Erythroblast (primary cell): ENCODE measurements at regions not wholly inside any gene's neighbourhood (a gene's known extent, or its start where the extent isn't known, plus 50 kb on each side); places are given as distances from the start of the nearest gene placed in this dataset.
"Not testable (repeated sequence)": the region's sequence is repeated elsewhere in the genome, so short reads cannot be mapped to it uniquely, and the experiment has no call there.

Source experiments
- DNase-seq, 2 experiments: peaks; one replicate each; lab custom pipeline; 2025; lab: John Stamatoyannopoulos, UW
- GATA1 ChIP-seq: IDR thresholded peaks from 2 replicates; pipeline ENCODE4 v1.6.1; 2011; ENCODE audit warnings: low read depth, mild to moderate bottlenecking, control low read depth, low read length, moderate library complexity
- POLR2A ChIP-seq: IDR thresholded peaks from 2 replicates; pipeline ENCODE4 v1.6.1; 2011; ENCODE audit warnings: mild to moderate bottlenecking, low read length

DNA sequence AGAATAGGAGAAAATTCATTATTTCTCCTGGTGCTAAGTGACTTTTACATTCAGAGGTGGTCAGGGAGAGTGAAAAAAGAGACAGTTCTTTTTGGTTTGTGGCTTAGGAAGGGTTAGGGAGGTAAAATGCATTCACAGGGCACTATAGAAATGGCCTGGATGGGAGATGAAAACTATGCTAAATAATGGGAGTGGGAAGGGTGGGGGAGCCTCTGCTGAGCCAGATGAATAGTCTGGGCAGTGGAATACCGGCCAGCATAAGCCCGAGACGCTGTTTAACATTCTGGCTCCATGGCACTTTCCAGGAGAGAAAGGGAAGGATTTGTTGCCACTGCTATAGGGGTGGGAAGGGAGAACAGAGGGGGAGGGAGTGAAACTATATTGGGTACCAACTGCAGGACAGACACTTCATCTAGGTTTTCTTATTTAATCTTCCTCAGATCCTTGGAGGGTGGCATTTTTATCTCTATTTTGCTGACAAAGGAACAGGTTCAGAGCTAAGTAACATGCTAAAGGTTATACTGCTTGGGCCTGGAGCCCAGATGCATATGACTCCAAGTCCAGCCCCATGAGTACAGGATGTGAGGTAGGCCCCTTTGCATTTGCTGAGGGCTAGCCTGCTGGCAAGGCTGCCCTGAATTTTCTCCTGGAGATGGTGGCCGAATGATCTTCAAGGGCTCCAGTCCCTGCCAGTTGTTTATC is 372.4 kb downstream of the CCSER2 start:
- DNase-seq = no peak
- TF ChIP-seq GATA1 (no peak), POLR2A (no peak)

GRCh38 chr10:84701370-84701720 is 373.0 kb downstream of the CCSER2 start:
- TF ChIP-seq POLR2A (no peak), GATA1 (no peak)
- no peak for DNase-seq

DNA sequence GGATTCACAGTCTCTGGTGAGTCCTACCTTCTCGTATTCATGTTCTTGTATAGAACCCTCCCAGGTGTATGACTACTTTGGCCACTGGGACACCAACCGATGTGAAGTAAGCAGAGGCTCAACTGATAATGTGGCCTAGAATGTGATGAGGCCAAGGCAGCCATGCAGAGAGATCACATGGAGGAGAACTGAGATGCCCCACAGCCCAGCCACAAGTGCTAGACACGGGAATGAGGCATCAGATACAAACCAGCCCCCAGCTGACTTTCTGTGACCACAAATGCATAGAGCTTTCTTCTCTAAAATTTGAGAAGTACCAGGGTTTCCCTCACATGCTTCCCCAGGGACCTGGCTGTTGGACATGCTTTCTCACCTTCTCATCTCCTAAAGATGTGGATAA is 375.7 kb downstream of the CCSER2 start:
- no peak for DNase-seq
- TF ChIP-seq POLR2A (no peak), GATA1 (no peak)

GRCh38 chr10:84706431-84706830 is 378.0 kb downstream of the CCSER2 start:
- TF ChIP-seq GATA1 = no peak
- TF ChIP-seq POLR2A = no peak
- no peak for DNase-seq

DNA sequence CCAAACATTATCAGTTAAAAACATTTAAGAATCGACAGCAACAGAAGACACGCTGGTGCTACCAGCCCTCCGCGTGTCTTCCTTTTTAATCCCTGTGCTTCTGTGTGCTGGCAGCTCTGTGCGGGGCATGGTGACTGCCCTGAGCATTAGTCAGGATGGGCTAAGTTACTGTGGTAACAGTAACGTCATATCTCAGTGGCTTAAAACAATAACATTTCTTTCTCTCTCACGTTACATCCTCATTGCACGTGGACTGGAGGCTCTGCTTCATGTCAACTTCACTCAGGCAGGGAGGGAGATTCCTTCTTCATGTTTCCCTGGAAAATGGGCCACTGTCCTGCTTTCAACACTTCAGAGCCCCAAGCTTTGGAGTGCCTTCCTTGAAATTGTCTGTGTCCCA is 378.5 kb downstream of the CCSER2 start:
- no peak for DNase-seq
- no peak for TF ChIP-seq GATA1
- no peak for TF ChIP-seq POLR2A

DNA sequence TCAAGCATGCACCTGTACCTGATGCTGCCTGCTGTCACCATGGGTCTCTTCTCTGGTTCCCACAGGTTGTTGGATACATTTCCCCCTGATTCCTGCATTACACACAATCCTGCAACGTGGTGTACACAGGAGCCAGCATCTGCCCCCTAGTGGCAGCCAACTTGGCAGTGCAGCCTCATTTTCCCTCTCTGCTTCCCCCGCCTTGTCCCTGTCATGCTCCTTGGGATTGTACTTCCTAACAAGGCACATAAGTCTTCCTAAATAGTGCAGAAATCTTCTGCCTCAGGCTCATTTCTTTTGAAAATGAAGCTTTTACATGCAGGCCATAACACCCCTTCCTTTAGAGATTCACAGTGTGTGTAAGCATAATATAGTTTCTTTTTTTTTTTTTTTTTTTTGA is 387.5 kb downstream of the CCSER2 start:
- DNase-seq = peak; percentile 25 to 53
- TF ChIP-seq GATA1 (no peak), POLR2A (no peak)

GRCh38 chr10:84718877-84719616 is 390.7 kb downstream of the CCSER2 start:
- DNase-seq = no peak

DNA sequence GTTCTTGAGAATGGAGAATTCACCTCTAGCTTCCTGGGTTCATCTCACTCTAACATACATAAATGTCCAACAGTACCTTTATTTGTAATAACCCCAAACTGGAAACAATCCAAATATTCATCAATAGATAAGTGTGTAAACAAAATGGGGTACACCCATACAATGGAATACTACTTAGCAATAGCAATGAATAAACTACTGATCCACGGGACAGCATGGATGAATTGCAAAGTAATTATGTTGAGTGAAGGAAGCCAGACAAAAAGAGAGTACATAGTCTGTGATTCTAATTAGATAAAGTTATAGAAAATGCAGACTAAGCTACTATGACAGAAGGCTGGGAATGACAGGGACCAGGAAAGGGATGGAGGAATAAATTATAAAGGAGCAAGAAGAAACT is 391.3 kb downstream of the CCSER2 start:
- no peak for DNase-seq
- TF ChIP-seq GATA1 = no peak
- no peak for TF ChIP-seq POLR2A

More at GRCh38 chr10:84718877-84719616, 390.7 kb downstream of the CCSER2 start:
- no peak for TF ChIP-seq POLR2A
- TF ChIP-seq GATA1 = no peak

GRCh38 chr10:84727398-84727797 is 399.0 kb downstream of the CCSER2 start:
- TF ChIP-seq POLR2A (no peak), GATA1 (no peak)
- no peak for DNase-seq

- DNase-seq = not testable (repeated sequence)
These were observed 410.7 kb downstream of the CCSER2 start for GRCh38 chr10:84739126-84739525.

- no peak for DNase-seq
- TF ChIP-seq POLR2A (no peak), GATA1 (no peak)
These were observed 411.3 kb downstream of the CCSER2 start for GRCh38 chr10:84739641-84740040.

DNA sequence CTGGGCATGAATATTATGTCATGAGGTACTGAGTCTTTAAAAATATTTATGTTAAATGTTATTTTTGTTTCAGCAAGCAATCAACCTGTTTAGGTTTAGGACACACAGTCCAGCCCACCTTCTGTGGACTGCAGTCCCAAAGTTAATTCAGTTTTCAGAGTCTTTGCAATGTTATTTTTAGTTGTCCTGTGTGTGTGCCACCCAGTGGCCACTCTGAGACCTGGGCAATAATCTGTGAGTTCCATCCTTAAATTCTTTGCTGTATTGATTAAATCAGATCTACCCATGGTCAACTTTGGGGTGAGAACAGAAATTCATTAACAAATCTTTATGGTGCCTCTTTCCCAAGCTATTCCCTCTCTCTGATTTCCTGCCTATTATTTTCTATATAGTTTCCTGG is 415.1 kb downstream of the CCSER2 start:
- DNase-seq = no peak
- no peak for TF ChIP-seq GATA1
- no peak for TF ChIP-seq POLR2A

- DNase-seq = no peak
- TF ChIP-seq GATA1 = no peak
- TF ChIP-seq POLR2A = no peak
These were observed 426.9 kb downstream of the CCSER2 start for GRCh38 chr10:84755311-84755710.

DNA sequence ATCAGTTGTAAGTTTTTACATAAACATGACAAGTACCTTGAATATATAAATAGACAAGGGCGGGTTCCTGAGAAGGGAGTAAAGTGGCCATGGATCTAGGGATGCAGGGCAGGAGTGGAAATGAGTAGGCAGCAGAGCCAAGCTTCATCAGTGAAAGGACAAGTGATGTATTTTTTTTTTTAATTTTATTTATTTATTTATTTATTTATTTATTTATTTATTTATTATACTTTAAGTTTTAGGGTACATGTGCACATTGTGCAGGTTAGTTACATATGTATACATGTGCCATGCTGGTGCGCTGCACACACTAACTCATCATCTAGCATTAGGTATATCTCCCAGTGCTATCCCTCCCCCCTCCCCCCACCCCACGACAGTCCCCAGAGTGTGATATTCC is 428.3 kb downstream of the CCSER2 start:
- DNase-seq = not testable (repeated sequence)

- not testable (repeated sequence) for DNase-seq
These were observed 433.7 kb downstream of the CCSER2 start for GRCh38 chr10:84761994-84762614.
